ENCODE measurements at regions not wholly inside any gene's neighbourhood (a gene's known extent, or its start where the extent isn't known, plus 50 kb on each side); places are given as distances from the start of the nearest gene placed in this dataset.

- TF ChIP-seq CEBPB (IDR thresholded peaks at IDR 0.05) = no peak
- no peak for TF ChIP-seq EGR1 (IDR thresholded peaks at IDR 0.05)
- TF ChIP-seq ZBTB7A (IDR thresholded peaks at IDR 0.05; ENCODE audit: low read depth) = no peak
- no peak for TF ChIP-seq YY1 (IDR thresholded peaks at IDR 0.05; ENCODE audit: low read depth)
- no peak for TF ChIP-seq FOXM1 (IDR thresholded peaks at IDR 0.05; ENCODE audit: borderline replicate concordance, low read depth)
These were observed 1455.6 kb upstream of the GBE1 start for GRCh38 chr3:83216919-83217594.

- TF ChIP-seq RAD21 (IDR thresholded peaks at IDR 0.05; ENCODE audit: low read depth) (no peak), CREB1 (IDR thresholded peaks at IDR 0.05; ENCODE audit: low read depth) (no peak)
These were observed 1433.8 kb upstream of the GBE1 start for GRCh38 chr3:83195243-83195642.

DNA sequence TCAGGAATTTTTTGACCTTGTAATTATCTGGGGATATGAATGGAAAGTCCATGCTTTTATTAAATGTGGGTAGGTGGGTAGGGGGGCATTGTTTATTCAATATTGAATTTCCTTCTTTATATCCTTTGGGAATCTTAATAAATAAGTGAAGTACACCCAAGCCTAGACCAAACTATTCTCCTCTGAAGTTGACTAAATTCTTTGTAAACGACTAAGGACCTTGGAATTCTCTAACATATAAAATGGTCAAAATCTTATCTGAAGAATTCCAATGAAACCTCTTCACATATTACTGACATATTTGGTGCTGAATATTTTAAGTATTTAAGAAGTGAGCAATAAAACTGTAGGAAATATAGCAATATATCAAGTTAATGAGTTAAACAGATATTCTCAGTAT lies 1432.1 kb upstream of the GBE1 start:
- no peak for TF ChIP-seq TEAD4 (IDR thresholded peaks at IDR 0.05)
- no peak for TF ChIP-seq FOXM1 (IDR thresholded peaks at IDR 0.05; ENCODE audit: borderline replicate concordance, low read depth)
- no peak for TF ChIP-seq ZBTB7A (IDR thresholded peaks at IDR 0.05; ENCODE audit: low read depth)
- no peak for TF ChIP-seq EP300 (IDR thresholded peaks at IDR 0.05; ENCODE audit: borderline replicate concordance)
- TF ChIP-seq NFIC (IDR thresholded peaks at IDR 0.05) = no peak
- TF ChIP-seq, protein P1, sequence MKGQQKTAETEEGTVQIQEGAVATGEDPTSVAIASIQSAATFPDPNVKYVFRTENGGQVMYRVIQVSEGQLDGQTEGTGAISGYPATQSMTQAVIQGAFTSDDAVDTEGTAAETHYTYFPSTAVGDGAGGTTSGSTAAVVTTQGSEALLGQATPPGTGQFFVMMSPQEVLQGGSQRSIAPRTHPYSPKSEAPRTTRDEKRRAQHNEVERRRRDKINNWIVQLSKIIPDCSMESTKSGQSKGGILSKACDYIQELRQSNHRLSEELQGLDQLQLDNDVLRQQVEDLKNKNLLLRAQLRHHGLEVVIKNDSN (IDR thresholded peaks at IDR 0.05) = no peak
- TF ChIP-seq, protein P2, sequence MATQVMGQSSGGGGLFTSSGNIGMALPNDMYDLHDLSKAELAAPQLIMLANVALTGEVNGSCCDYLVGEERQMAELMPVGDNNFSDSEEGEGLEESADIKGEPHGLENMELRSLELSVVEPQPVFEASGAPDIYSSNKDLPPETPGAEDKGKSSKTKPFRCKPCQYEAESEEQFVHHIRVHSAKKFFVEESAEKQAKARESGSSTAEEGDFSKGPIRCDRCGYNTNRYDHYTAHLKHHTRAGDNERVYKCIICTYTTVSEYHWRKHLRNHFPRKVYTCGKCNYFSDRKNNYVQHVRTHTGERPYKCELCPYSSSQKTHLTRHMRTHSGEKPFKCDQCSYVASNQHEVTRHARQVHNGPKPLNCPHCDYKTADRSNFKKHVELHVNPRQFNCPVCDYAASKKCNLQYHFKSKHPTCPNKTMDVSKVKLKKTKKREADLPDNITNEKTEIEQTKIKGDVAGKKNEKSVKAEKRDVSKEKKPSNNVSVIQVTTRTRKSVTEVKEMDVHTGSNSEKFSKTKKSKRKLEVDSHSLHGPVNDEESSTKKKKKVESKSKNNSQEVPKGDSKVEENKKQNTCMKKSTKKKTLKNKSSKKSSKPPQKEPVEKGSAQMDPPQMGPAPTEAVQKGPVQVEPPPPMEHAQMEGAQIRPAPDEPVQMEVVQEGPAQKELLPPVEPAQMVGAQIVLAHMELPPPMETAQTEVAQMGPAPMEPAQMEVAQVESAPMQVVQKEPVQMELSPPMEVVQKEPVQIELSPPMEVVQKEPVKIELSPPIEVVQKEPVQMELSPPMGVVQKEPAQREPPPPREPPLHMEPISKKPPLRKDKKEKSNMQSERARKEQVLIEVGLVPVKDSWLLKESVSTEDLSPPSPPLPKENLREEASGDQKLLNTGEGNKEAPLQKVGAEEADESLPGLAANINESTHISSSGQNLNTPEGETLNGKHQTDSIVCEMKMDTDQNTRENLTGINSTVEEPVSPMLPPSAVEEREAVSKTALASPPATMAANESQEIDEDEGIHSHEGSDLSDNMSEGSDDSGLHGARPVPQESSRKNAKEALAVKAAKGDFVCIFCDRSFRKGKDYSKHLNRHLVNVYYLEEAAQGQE (IDR thresholded peaks at IDR 0.05; ENCODE audit: low read depth) = no peak
- no peak for TF ChIP-seq EGR1 (IDR thresholded peaks at IDR 0.05)
- no peak for TF ChIP-seq TAF1 (IDR thresholded peaks at IDR 0.05; ENCODE audit: low read depth)
- TF ChIP-seq YY1 (IDR thresholded peaks at IDR 0.05; ENCODE audit: low read depth) = no peak
- TF ChIP-seq RAD21 (IDR thresholded peaks at IDR 0.05; ENCODE audit: low read depth) = no peak
- no peak for TF ChIP-seq TCF12 (IDR thresholded peaks at IDR 0.05; ENCODE audit: low read depth)
- TF ChIP-seq, protein P3, sequence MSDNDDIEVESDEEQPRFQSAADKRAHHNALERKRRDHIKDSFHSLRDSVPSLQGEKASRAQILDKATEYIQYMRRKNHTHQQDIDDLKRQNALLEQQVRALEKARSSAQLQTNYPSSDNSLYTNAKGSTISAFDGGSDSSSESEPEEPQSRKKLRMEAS (IDR thresholded peaks at IDR 0.05) = no peak
- no peak for TF ChIP-seq CEBPB (IDR thresholded peaks at IDR 0.05)
- TF ChIP-seq CREB1 (IDR thresholded peaks at IDR 0.05; ENCODE audit: low read depth) = no peak

GRCh38 chr3:83189634-83190033 lies 1428.2 kb upstream of the GBE1 start:
- TF ChIP-seq, protein P2 (IDR thresholded peaks at IDR 0.05; ENCODE audit: low read depth) = no peak

GRCh38 chr3:83169473-83169872 lies 1408.0 kb upstream of the GBE1 start:
- TF ChIP-seq NFIC (IDR thresholded peaks at IDR 0.05) = no peak
- TF ChIP-seq EGR1 (IDR thresholded peaks at IDR 0.05) = no peak
- TF ChIP-seq, protein P2 (IDR thresholded peaks at IDR 0.05; ENCODE audit: low read depth) = no peak
- TF ChIP-seq TEAD4 (IDR thresholded peaks at IDR 0.05) = no peak
- TF ChIP-seq TAF1 (IDR thresholded peaks at IDR 0.05; ENCODE audit: low read depth) = no peak
- no peak for TF ChIP-seq EP300 (IDR thresholded peaks at IDR 0.05; ENCODE audit: borderline replicate concordance)
- no peak for TF ChIP-seq TCF12 (IDR thresholded peaks at IDR 0.05; ENCODE audit: low read depth)
- TF ChIP-seq ZBTB7A (IDR thresholded peaks at IDR 0.05; ENCODE audit: low read depth) = no peak
- no peak for TF ChIP-seq RAD21 (IDR thresholded peaks at IDR 0.05; ENCODE audit: low read depth)
- no peak for TF ChIP-seq FOXM1 (IDR thresholded peaks at IDR 0.05; ENCODE audit: borderline replicate concordance, low read depth)
- no peak for TF ChIP-seq YY1 (IDR thresholded peaks at IDR 0.05; ENCODE audit: low read depth)
- TF ChIP-seq CREB1 (IDR thresholded peaks at IDR 0.05; ENCODE audit: low read depth) = no peak

- TF ChIP-seq TCF12 (IDR thresholded peaks at IDR 0.05; ENCODE audit: low read depth) (no peak), CEBPB (IDR thresholded peaks at IDR 0.05) (no peak), YY1 (IDR thresholded peaks at IDR 0.05; ENCODE audit: low read depth) (no peak), TAF1 (IDR thresholded peaks at IDR 0.05; ENCODE audit: low read depth) (no peak), CREB1 (IDR thresholded peaks at IDR 0.05; ENCODE audit: low read depth) (no peak), EGR1 (IDR thresholded peaks at IDR 0.05) (no peak), RAD21 (IDR thresholded peaks at IDR 0.05; ENCODE audit: low read depth) (no peak), ZBTB7A (IDR thresholded peaks at IDR 0.05; ENCODE audit: low read depth) (no peak), EP300 (IDR thresholded peaks at IDR 0.05; ENCODE audit: borderline replicate concordance) (no peak), TEAD4 (IDR thresholded peaks at IDR 0.05) (no peak), NFIC (IDR thresholded peaks at IDR 0.05) (no peak), FOXM1 (IDR thresholded peaks at IDR 0.05; ENCODE audit: borderline replicate concordance, low read depth) (no peak)
- TF ChIP-seq, protein P2 (IDR thresholded peaks at IDR 0.05; ENCODE audit: low read depth) = no peak
- TF ChIP-seq, protein P3 (IDR thresholded peaks at IDR 0.05) = no peak
- TF ChIP-seq, protein P1 (IDR thresholded peaks at IDR 0.05) = no peak
These were observed 1389.5 kb upstream of the GBE1 start for GRCh38 chr3:83150896-83151295.
